ENCODE measurements at regions not wholly inside any gene's neighbourhood (a gene's known extent, or its start where the extent isn't known, plus 50 kb on each side); places are given as distances from the start of the nearest gene placed in this dataset.

DNA sequence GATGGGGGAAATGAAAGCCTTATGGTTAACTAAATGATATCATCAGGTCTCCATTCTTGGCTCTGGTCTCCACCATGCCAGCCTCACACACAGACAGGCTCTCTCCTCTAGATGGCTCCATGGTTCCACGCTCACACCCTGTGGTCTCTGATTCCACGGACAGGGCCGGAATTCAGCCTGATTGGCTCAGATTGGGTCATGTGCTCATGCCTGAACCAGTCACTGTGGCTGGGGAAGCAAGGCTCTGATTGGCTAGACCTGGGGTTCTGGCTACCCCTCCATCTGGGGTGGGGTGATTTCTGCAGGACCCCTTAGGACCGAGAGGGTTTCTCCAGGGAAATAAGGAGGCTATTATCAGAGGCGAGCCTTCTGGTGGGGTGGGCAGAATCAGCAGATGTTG lies 277.0 kb downstream of the PTPRU start:
- no peaks in the 10 kb centered on the region for H3K9me3 ChIP-seq (ENCODE audit: severe bottlenecking)
- peak; percentile 91 for DNase-seq
- no peaks in the 10 kb centered on the region for H3K27me3 ChIP-seq (ENCODE audit: insufficient read depth, low read depth, severe bottlenecking)
- peak; percentile 90 for TF ChIP-seq CTCF (IDR thresholded peaks at IDR 0.05; ENCODE audit: low read depth, low read length)
- H3K36me3 ChIP-seq = no peaks in the 10 kb centered on the region
- H3K27ac ChIP-seq = peak overlapping the region; percentile 60
- H3K4me3 ChIP-seq (ENCODE audit: low read depth, low read length) = no peak overlapping the region

- H3K9me3 ChIP-seq (ENCODE audit: severe bottlenecking) = no peaks in the 10 kb centered on the region
- DNase-seq = no peak
- no peak for TF ChIP-seq CTCF (IDR thresholded peaks at IDR 0.05; ENCODE audit: low read depth, low read length)
- H3K27ac ChIP-seq = no peak overlapping the region
- no peaks in the 10 kb centered on the region for H3K27me3 ChIP-seq (ENCODE audit: insufficient read depth, low read depth, severe bottlenecking)
- H3K36me3 ChIP-seq = no peaks in the 10 kb centered on the region
- no peak overlapping the region for H3K4me3 ChIP-seq (ENCODE audit: low read depth, low read length)
These were observed 275.1 kb downstream of the PTPRU start for GRCh38 chr1:29511436-29511835.

GRCh38 chr1:29508458-29509107 lies 272.3 kb downstream of the PTPRU start:
- H3K27ac ChIP-seq = no peak overlapping the region
- DNase-seq = no peak
- no peak overlapping the region for H3K4me3 ChIP-seq (ENCODE audit: low read depth, low read length)
- H3K36me3 ChIP-seq = no peaks in the 10 kb centered on the region
- H3K27me3 ChIP-seq (ENCODE audit: insufficient read depth, low read depth, severe bottlenecking) = no peaks in the 10 kb centered on the region
- no peak for TF ChIP-seq CTCF (IDR thresholded peaks at IDR 0.05; ENCODE audit: low read depth, low read length)
- H3K9me3 ChIP-seq (ENCODE audit: severe bottlenecking) = no peaks in the 10 kb centered on the region

GRCh38 chr1:29506678-29507225 lies 270.4 kb downstream of the PTPRU start:
- Histone ChIP-seq H3K27me3 (ENCODE audit: insufficient read depth, low read depth, severe bottlenecking) (no peaks in the 10 kb centered on the region), H3K36me3 (no peaks in the 10 kb centered on the region), H3K27ac (no peak overlapping the region), H3K4me3 (ENCODE audit: low read depth, low read length) (no peak overlapping the region), H3K9me3 (ENCODE audit: severe bottlenecking) (no peaks in the 10 kb centered on the region)
- TF ChIP-seq CTCF (IDR thresholded peaks at IDR 0.05; ENCODE audit: low read depth, low read length) = no peak
- DNase-seq = no peak

DNA sequence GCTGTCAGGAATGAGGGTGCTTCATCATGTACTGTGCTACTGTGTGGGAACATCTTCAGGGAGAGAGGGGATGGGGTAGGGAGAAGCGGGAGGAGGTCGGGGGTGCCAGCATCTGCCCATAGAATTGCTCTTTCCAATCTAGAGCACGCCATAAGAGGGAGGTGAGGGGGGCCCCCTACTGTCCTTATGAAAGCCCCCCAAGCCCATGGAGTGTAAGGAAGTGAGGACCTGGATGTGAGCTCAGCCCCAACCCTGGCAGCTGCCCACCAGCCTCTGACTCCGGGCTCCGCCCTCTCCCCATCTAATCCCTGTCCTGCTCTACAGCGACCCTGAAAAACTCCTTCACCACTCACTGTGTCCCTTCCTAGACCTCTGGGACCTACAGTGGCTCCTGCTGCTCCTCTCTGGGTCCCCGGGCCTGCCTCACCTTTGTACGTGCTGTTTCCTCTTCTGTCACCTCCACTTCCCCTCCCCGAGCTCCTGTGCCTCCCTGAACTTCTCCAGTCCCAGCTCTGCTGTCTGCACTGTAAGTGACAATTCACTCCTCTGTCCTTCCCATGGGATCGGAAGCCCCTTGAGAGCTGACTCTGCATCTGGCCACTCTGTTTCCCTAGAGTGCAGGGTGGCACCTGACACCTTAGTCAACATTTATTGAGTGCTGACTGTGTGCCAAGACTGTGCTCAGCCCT lies 269.4 kb downstream of the PTPRU start:
- no peak for TF ChIP-seq CTCF (IDR thresholded peaks at IDR 0.05; ENCODE audit: low read depth, low read length)
- H3K27me3 ChIP-seq (ENCODE audit: insufficient read depth, low read depth, severe bottlenecking) = no peaks in the 10 kb centered on the region

More for the DNA sequence above, 269.4 kb downstream of the PTPRU start:
- Histone ChIP-seq H3K9me3 (ENCODE audit: severe bottlenecking) (no peaks in the 10 kb centered on the region), H3K4me3 (ENCODE audit: low read depth, low read length) (no peak overlapping the region), H3K36me3 (no peaks in the 10 kb centered on the region), H3K27ac (no peak overlapping the region)
- DNase-seq = no peak
